Islet precursor cell (in vitro differentiated cells): ENCODE measurements at regions not wholly inside any gene's neighbourhood (a gene's known extent, or its start where the extent isn't known, plus 50 kb on each side); places are given as distances from the start of the nearest gene placed in this dataset.
"Not testable (repeated sequence)": the region's sequence is repeated elsewhere in the genome, so short reads cannot be mapped to it uniquely, and the experiment has no call there.

Source experiments
- DNase-seq: peaks from one replicate; pipeline ENCODE4 v3.0.0-alpha.2; 2018

- no peak for DNase-seq
Measured at GRCh38 chr2:210376694-210377093, 61.7 kb upstream of the MYL1 start.

DNA sequence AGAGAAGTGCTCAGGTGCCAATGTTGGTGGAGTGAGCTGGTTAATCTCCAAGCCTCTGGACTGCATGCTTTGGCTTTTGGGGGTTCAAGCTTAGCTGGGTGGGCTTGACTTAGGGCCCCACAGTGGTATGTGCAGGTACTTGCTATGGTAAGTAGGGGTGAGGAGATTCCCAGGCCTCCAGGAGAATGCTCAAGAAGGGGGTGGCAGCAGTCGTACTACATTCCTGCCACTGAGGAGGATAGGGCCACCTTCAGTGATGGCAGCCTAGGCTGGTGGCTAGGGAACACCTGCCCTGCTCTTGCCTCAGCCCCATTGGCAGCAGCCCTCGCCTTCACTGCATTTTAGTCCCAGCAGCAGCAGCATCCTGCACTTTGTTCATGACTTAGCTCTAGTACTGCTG is 55.6 kb upstream of the MYL1 start:
- DNase-seq: no peak

- DNase-seq: peak; percentile 67
Measured at GRCh38 chr2:210366675-210367080, 51.7 kb upstream of the MYL1 start.

DNA sequence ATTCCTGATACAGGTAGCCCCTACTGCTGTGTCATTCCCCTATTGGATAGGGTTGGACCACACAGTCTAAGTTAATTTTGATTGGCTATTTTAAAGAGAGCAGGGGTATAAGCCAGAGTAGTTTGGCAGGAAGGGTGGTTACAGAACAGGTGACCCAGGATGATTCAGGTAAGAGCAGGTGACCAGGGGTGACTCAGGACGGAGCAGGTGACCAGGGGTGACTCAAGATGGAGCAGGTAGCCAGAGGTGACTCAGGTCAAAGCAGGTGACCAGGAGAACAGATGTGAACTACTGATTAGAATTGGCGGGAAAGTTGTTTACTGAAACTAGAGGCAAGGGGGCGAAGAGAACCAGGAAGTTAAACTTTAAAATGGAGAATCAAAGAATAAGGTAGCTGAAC is 50.5 kb upstream of the MYL1 start:
- not testable (repeated sequence) for DNase-seq
